Endothelial cell (in vitro differentiated cells): ENCODE measurements at regions not wholly inside any gene's neighbourhood (a gene's known extent, or its start where the extent isn't known, plus 50 kb on each side); places are given as distances from the start of the nearest gene placed in this dataset.

Source experiments
- DNase-seq: peaks from one replicate; pipeline ENCODE4 v3.0.0; 2021; ENCODE audit warnings: low spot score
- H3K27ac Mint-ChIP-seq: one replicate; pipeline ENCODE4 v1.8.0; 2021; ENCODE audit warnings: mixed read lengths, inconsistent platforms; ENCODE audit not compliant: unreplicated experiment
- H3K27me3 Mint-ChIP-seq: one replicate; pipeline ENCODE4 v1.8.0; 2021; ENCODE audit warnings: mild to moderate bottlenecking, moderate library complexity, mixed read lengths, inconsistent platforms; ENCODE audit not compliant: unreplicated experiment
- H3K36me3 Mint-ChIP-seq: one replicate; pipeline ENCODE4 v1.8.0; 2021; ENCODE audit warnings: mild to moderate bottlenecking, low read depth, mixed read lengths, inconsistent platforms; ENCODE audit not compliant: unreplicated experiment
- H3K4me1 Mint-ChIP-seq: one replicate; pipeline ENCODE4 v1.8.0; 2021; ENCODE audit warnings: mild to moderate bottlenecking, mixed read lengths, inconsistent platforms; ENCODE audit not compliant: unreplicated experiment
- H3K4me3 Mint-ChIP-seq: one replicate; pipeline ENCODE4 v1.8.0; 2021; ENCODE audit warnings: mild to moderate bottlenecking, mixed read lengths, inconsistent platforms; ENCODE audit not compliant: unreplicated experiment
- H3K9me3 Mint-ChIP-seq: one replicate; pipeline ENCODE4 v1.8.0; 2021; ENCODE audit warnings: mixed read lengths, inconsistent platforms; ENCODE audit not compliant: unreplicated experiment
- TF ChIP-seq, protein P1 (sequence below): fragments of 200-600 bp; sonication (generic); IDR thresholded peaks from one replicate; pipeline ENCODE4 v1.5.0; 2021; ENCODE audit warnings: antibody characterized with exemption; ENCODE audit not compliant: unreplicated experiment

DNA sequence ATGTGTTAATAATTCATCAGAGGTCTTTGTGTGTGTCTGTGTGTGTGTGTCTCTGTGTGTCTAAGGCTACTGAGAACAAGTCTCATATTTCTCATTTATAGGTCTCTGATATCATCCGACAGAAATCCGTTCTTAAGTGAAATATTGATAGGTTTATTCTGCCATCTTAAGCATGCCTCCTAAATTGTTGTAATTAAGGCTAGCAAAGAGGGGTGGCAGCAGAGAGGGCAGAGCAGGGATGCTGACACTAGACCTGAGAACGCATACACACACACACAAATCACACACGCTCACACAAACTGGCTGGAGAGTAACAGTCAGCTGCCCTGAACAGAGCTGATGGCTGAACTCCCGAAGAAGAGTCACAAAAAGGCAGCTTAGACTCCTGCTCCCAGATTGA, 84.9 kb upstream of the LRFN2 start:
- H3K36me3 Mint-ChIP-seq = no peaks in the 10 kb centered on the region
- H3K4me3 Mint-ChIP-seq = no peak overlapping the region
- no peak overlapping the region for H3K27ac Mint-ChIP-seq
- no peaks in the 10 kb centered on the region for H3K9me3 Mint-ChIP-seq
- TF ChIP-seq, protein P1, sequence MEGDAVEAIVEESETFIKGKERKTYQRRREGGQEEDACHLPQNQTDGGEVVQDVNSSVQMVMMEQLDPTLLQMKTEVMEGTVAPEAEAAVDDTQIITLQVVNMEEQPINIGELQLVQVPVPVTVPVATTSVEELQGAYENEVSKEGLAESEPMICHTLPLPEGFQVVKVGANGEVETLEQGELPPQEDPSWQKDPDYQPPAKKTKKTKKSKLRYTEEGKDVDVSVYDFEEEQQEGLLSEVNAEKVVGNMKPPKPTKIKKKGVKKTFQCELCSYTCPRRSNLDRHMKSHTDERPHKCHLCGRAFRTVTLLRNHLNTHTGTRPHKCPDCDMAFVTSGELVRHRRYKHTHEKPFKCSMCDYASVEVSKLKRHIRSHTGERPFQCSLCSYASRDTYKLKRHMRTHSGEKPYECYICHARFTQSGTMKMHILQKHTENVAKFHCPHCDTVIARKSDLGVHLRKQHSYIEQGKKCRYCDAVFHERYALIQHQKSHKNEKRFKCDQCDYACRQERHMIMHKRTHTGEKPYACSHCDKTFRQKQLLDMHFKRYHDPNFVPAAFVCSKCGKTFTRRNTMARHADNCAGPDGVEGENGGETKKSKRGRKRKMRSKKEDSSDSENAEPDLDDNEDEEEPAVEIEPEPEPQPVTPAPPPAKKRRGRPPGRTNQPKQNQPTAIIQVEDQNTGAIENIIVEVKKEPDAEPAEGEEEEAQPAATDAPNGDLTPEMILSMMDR = no peak
- peaks cover 4% of the 10 kb centered on the region for H3K27me3 Mint-ChIP-seq
- H3K4me1 Mint-ChIP-seq = no peaks in the 10 kb centered on the region
- no peak for DNase-seq

DNA sequence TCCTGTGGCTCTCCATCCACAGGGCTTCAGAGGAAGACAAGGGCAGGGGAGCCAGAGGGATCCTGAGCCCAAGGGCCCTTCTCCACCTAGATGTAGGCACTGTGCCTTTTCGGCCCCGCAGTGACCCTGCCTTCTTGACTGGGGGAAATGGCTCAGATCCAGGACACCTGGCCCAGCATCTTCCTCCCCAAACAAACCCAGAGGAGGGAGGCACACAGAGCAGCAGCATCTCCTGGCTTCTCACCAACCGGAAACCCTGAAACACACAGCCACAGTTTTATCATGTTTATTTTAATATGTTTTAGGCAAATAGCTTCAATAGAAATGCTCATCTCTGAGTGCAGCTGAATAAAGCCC, 84.5 kb upstream of the LRFN2 start:
- TF ChIP-seq, protein P1 = no peak
- H3K4me1 Mint-ChIP-seq = no peaks in the 10 kb centered on the region
- no peak for DNase-seq
- H3K9me3 Mint-ChIP-seq = no peaks in the 10 kb centered on the region
- no peak overlapping the region for H3K4me3 Mint-ChIP-seq
- peaks cover under 1% of the 10 kb centered on the region for H3K36me3 Mint-ChIP-seq
- H3K27ac Mint-ChIP-seq = no peak overlapping the region
- peaks cover 2% of the 10 kb centered on the region for H3K27me3 Mint-ChIP-seq

DNA sequence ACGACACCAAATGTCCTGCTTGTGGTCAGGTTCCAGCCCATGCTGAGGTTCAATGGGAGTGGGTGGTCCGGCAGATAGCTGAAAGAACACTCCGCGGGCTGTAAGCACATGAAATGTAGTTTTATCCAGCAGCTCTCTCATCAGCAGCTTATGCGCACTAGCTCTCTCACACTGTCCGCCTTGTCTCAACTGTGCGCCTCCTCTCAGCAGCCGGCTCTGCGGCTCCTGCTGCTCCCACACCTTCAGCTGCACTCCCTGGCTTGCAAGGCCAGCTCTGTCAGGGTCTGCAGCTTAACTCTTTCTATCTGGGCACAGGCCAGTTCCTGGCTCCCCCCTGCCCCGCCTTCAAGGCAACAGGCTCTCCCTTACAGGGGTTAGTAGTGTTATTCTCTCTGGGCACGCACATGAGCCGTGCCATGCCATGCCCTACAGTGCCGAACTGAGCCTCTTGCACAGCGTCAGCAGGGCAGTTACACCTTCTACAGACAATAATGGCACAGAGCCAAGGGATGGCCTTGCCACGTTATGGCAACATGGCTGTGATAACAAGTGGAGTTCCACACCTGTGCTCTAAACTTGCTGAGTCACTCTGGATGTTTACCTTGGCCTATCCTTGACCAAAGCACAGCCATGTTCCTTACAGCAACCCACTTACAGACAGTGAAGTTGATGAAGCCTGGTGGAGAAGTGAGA, 84.0 kb upstream of the LRFN2 start:
- TF ChIP-seq, protein P1 = no peak
- no peak overlapping the region for H3K4me3 Mint-ChIP-seq
- H3K9me3 Mint-ChIP-seq = no peaks in the 10 kb centered on the region
- H3K27me3 Mint-ChIP-seq = peaks cover 2% of the 10 kb centered on the region
- no peak for DNase-seq
- no peak overlapping the region for H3K27ac Mint-ChIP-seq
- peaks cover 5% of the 10 kb centered on the region for H3K36me3 Mint-ChIP-seq
- no peaks in the 10 kb centered on the region for H3K4me1 Mint-ChIP-seq

DNA sequence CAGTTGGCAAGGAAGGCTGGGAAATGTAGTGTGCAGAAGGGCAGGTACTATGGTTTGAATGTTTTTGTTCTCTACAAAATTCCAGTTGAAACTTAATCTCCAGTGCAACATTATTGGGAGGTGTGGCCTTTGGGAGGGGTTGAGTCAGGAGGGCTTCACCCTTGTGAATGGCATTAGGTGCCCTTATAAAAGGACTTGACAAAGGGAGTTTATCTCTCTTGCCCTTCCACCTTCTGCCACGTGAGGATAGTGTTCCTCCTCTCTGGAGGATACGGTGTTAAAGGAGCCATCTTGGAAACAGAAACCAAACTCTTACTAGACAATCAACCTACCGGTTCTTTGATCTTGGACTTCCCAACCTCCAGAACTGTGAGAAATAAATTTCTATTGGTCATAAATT, 82.2 kb upstream of the LRFN2 start:
- no peak overlapping the region for H3K4me3 Mint-ChIP-seq
- no peak overlapping the region for H3K27ac Mint-ChIP-seq
- H3K9me3 Mint-ChIP-seq = no peaks in the 10 kb centered on the region
- H3K4me1 Mint-ChIP-seq = no peaks in the 10 kb centered on the region
- peaks cover 2% of the 10 kb centered on the region for H3K27me3 Mint-ChIP-seq
- TF ChIP-seq, protein P1 = no peak
- no peak for DNase-seq
- peaks cover 9% of the 10 kb centered on the region for H3K36me3 Mint-ChIP-seq

DNA sequence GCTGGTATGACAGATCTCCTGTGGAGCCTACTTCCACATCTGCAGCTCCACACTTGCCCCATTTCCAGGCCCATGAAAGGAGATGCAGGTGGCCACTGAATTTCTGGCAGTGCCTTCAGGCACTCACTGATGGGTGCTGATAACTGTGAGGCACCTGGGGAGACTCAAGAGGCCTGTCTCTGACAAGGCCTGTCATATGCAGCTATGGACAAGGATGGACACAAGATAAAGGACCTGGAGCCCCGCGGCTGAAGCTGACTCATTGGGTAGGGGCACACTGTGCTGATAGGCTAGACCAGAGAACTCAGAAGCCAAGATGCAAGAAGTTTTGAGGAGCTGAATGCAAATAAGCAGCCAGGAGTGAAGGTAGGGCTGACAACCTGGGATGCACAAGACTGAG, 81.0 kb upstream of the LRFN2 start:
- H3K36me3 Mint-ChIP-seq = peaks cover 15% of the 10 kb centered on the region
- TF ChIP-seq, protein P1 = no peak
- H3K4me3 Mint-ChIP-seq = no peak overlapping the region
- no peaks in the 10 kb centered on the region for H3K9me3 Mint-ChIP-seq
- DNase-seq = no peak
- H3K27ac Mint-ChIP-seq = no peak overlapping the region
- H3K27me3 Mint-ChIP-seq = peaks cover 4% of the 10 kb centered on the region
- H3K4me1 Mint-ChIP-seq = no peaks in the 10 kb centered on the region
